ENCODE measurements at regions not wholly inside any gene's neighbourhood (a gene's known extent, or its start where the extent isn't known, plus 50 kb on each side); places are given as distances from the start of the nearest gene placed in this dataset.

GRCh38 chr5:124474528-124475215 lies 271.8 kb downstream of the ZNF608 start:
- DNase-seq = no peak
- Histone ChIP-seq H3K36me3 (no peaks in the 10 kb centered on the region), H3K27me3 (no peaks in the 10 kb centered on the region), H3K4me3 (no peak overlapping the region), H3K4me1 (no peaks in the 10 kb centered on the region), H3K27ac (no peak overlapping the region), H3K9me3 (no peaks in the 10 kb centered on the region)
- intact Hi-C loops (cut with DNase I; ENCODE audit: low total_unique reads) = no loop called here
- TF ChIP-seq CTCF (IDR thresholded peaks at IDR 0.05) = no peak
- no peak for TF ChIP-seq POLR2A (IDR thresholded peaks at IDR 0.05)

- intact Hi-C loops (cut with DNase I; ENCODE audit: low total_unique reads) = no loop called here
- DNase-seq = no peak
Observed at GRCh38 chr5:124468671-124469411, 277.6 kb downstream of the ZNF608 start.

GRCh38 chr5:124467745-124468144 lies 278.7 kb downstream of the ZNF608 start:
- TF ChIP-seq CTCF (IDR thresholded peaks at IDR 0.05) = no peak
- no peaks in the 10 kb centered on the region for H3K4me1 ChIP-seq
- no peak overlapping the region for H3K27ac ChIP-seq
- no peaks in the 10 kb centered on the region for H3K36me3 ChIP-seq
- no peaks in the 10 kb centered on the region for H3K9me3 ChIP-seq
- H3K27me3 ChIP-seq = no peaks in the 10 kb centered on the region
- H3K4me3 ChIP-seq = no peak overlapping the region
- intact Hi-C loops (cut with DNase I; ENCODE audit: low total_unique reads) = no loop called here
- DNase-seq = no peak

More at GRCh38 chr5:124468671-124469411, 277.6 kb downstream of the ZNF608 start:
- Histone ChIP-seq H3K4me3 (no peak overlapping the region), H3K4me1 (no peaks in the 10 kb centered on the region), H3K36me3 (no peaks in the 10 kb centered on the region), H3K27me3 (no peaks in the 10 kb centered on the region), H3K27ac (no peak overlapping the region), H3K9me3 (no peaks in the 10 kb centered on the region)
- no peak for TF ChIP-seq POLR2A (IDR thresholded peaks at IDR 0.05)
- no peak for TF ChIP-seq CTCF (IDR thresholded peaks at IDR 0.05)

GRCh38 chr5:124466011-124466410 lies 280.4 kb downstream of the ZNF608 start:
- Histone ChIP-seq H3K27ac (no peak overlapping the region), H3K4me1 (no peaks in the 10 kb centered on the region), H3K27me3 (no peaks in the 10 kb centered on the region), H3K4me3 (no peak overlapping the region), H3K9me3 (no peaks in the 10 kb centered on the region), H3K36me3 (no peaks in the 10 kb centered on the region)
- TF ChIP-seq CTCF (IDR thresholded peaks at IDR 0.05) (no peak), POLR2A (IDR thresholded peaks at IDR 0.05) (no peak)
- no peak for DNase-seq
- intact Hi-C loops (cut with DNase I; ENCODE audit: low total_unique reads) = no loop called here

- H3K4me3 ChIP-seq = no peak overlapping the region
- no peaks in the 10 kb centered on the region for H3K36me3 ChIP-seq
- no peaks in the 10 kb centered on the region for H3K4me1 ChIP-seq
- no peak overlapping the region for H3K27ac ChIP-seq
- no peak for TF ChIP-seq CTCF (IDR thresholded peaks at IDR 0.05)
- no peak for TF ChIP-seq POLR2A (IDR thresholded peaks at IDR 0.05)
- no peaks in the 10 kb centered on the region for H3K9me3 ChIP-seq
- no peak for DNase-seq
- H3K27me3 ChIP-seq = no peaks in the 10 kb centered on the region
- intact Hi-C loops (cut with DNase I; ENCODE audit: low total_unique reads) = no loop called here
Observed at GRCh38 chr5:124463851-124464250, 282.6 kb downstream of the ZNF608 start.

All from uterus (tissue), 3 donors.